Spleen (tissue), 3 donors: ENCODE measurements at regions not wholly inside any gene's neighbourhood (a gene's known extent, or its start where the extent isn't known, plus 50 kb on each side); places are given as distances from the start of the nearest gene placed in this dataset.

ENCODE experiments used
- POLR2A ChIP-seq, 3 donors: fragments of 450-650 bp; IDR thresholded peaks; one replicate each; pipeline ENCODE4 v1.5.1; 2017; ENCODE audit warnings: antibody characterized with exemption in 3 of 3, mild to moderate bottlenecking in 1 of 3
- POLR2AphosphoS5 ChIP-seq, 3 donors: sonication (generic); formaldehyde crosslinking; IDR thresholded peaks; one replicate each; pipeline ENCODE4 v1.5.1; 2017; ENCODE audit warnings: antibody characterized with exemption in 3 of 3

- TF ChIP-seq POLR2AphosphoS5 (IDR thresholded peaks at IDR 0.05) = no peak
- no peak for TF ChIP-seq POLR2A (IDR thresholded peaks at IDR 0.05)
These were observed 116.7 kb upstream of the COPS8 start for GRCh38 chr2:236968880-236969534.
